ENCODE measurements at regions not wholly inside any gene's neighbourhood (a gene's known extent, or its start where the extent isn't known, plus 50 kb on each side); places are given as distances from the start of the nearest gene placed in this dataset.
"Not testable (repeated sequence)": the region's sequence is repeated elsewhere in the genome, so short reads cannot be mapped to it uniquely, and the experiment has no call there.

GRCh38 chr10:117763528-117763927, 221.0 kb downstream of the EMX2 start:
- no peak for DNase-seq (ENCODE audit: low read depth in 1 of 2, low spot score in 2 of 2)
- no peaks in the 10 kb centered on the region for H3K36me3 ChIP-seq
- no peaks in the 10 kb centered on the region for H3K27me3 ChIP-seq (replicated peaks)
- no peak overlapping the region for H3K27ac ChIP-seq
- H3K9me3 ChIP-seq (replicated peaks): 0 out of 2 replicates have a peak, but pooled peaks cover 2% of the 10 kb centered on the region
- H3K4me1 ChIP-seq (replicated peaks): no peaks in the 10 kb centered on the region
- H3K4me3 ChIP-seq: no peak overlapping the region

DNA sequence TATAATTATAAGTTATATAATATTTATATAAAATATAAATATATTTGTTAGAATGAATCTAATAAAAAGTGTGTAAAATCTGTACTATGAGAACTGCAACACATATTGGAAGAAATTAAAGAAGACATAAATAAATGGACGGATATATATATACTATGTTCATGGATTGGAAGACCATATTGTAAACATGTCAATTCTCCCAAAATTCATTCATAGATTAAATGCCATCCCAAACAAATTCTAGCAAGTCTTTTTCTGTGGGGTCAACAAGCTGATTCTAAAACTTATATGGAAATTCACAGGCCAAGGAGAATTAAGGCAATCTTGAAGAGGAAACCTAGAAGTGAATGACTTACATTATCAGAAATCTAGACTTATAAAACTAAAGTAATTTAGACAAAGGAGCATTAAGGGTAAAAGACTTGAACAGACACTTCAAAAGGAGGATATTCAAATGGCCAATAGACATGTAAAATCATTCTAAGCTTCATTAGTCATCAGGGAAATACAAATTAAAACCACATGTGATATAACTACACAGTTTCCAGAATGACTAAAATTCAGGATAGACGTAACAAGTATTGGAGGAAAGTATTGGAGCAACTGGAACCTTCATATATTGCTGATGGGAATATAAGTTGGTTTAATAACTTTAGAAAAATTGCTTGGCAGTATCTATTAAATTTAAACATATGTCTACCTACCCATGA, 225.9 kb downstream of the EMX2 start:
- Histone ChIP-seq H3K4me1 (replicated peaks) (no peaks in the 10 kb centered on the region), H3K27ac (no peak overlapping the region), H3K36me3 (no peaks in the 10 kb centered on the region), H3K9me3 (replicated peaks) (no peaks in the 10 kb centered on the region), H3K4me3 (no peak overlapping the region), H3K27me3 (replicated peaks) (no peaks in the 10 kb centered on the region)
- no peak for DNase-seq (ENCODE audit: low read depth in 1 of 2, low spot score in 2 of 2)

DNA sequence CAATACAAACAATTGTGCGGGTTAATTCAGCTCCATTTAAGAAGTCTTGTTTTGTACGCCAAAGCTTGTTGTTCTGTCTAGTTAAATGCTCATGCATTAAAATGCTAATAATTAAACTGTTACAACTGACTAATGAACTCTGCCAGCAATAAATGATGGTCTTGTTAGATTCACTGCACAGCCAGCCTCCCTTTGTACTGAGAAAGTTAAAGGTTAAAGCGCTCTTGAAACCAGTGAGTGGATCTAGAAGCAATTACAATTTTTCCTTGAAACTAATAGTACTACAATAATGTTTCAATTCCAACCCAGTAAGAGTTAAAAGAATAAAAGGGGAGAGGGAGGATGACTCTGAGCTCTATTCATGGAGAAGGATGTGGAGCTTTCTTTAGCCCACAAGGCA, 233.0 kb downstream of the EMX2 start:
- no peak overlapping the region for H3K4me3 ChIP-seq
- no peaks in the 10 kb centered on the region for H3K27me3 ChIP-seq (replicated peaks)
- H3K4me1 ChIP-seq (replicated peaks): no peaks in the 10 kb centered on the region
- H3K27ac ChIP-seq: no peak overlapping the region
- H3K9me3 ChIP-seq (replicated peaks): no peaks in the 10 kb centered on the region
- DNase-seq (ENCODE audit: low read depth in 1 of 2, low spot score in 2 of 2): no peak
- H3K36me3 ChIP-seq: no peaks in the 10 kb centered on the region

- not testable (repeated sequence) for H3K4me3 ChIP-seq; H3K27me3 ChIP-seq (replicated peaks); H3K4me1 ChIP-seq (replicated peaks); H3K9me3 ChIP-seq (replicated peaks); H3K27ac ChIP-seq; DNase-seq (ENCODE audit: low read depth in 1 of 2, low spot score in 2 of 2); H3K36me3 ChIP-seq
These were observed 234.7 kb downstream of the EMX2 start for GRCh38 chr10:117777222-117777621.

- DNase-seq (ENCODE audit: low read depth in 1 of 2, low spot score in 2 of 2): no peak
- H3K4me3 ChIP-seq: no peak overlapping the region
- no peaks in the 10 kb centered on the region for H3K27me3 ChIP-seq (replicated peaks)
- no peak overlapping the region for H3K27ac ChIP-seq
- H3K36me3 ChIP-seq: no peaks in the 10 kb centered on the region
- no peaks in the 10 kb centered on the region for H3K9me3 ChIP-seq (replicated peaks)
- H3K4me1 ChIP-seq (replicated peaks): no peaks in the 10 kb centered on the region
These were observed 235.7 kb downstream of the EMX2 start for GRCh38 chr10:117778241-117778640.

- no peak for DNase-seq (ENCODE audit: low read depth in 1 of 2, low spot score in 2 of 2)
- no peaks in the 10 kb centered on the region for H3K4me1 ChIP-seq (replicated peaks)
- H3K27me3 ChIP-seq (replicated peaks): no peaks in the 10 kb centered on the region
- no peaks in the 10 kb centered on the region for H3K36me3 ChIP-seq
- no peaks in the 10 kb centered on the region for H3K9me3 ChIP-seq (replicated peaks)
- no peak overlapping the region for H3K27ac ChIP-seq
- H3K4me3 ChIP-seq: no peak overlapping the region
These were observed 237.9 kb downstream of the EMX2 start for GRCh38 chr10:117780411-117780810.

GRCh38 chr10:117781216-117781831, 238.8 kb downstream of the EMX2 start:
- DNase-seq (ENCODE audit: low read depth in 1 of 2, low spot score in 2 of 2): no peak

GRCh38 chr10:117782276-117782675, 239.7 kb downstream of the EMX2 start:
- DNase-seq (ENCODE audit: low read depth in 1 of 2, low spot score in 2 of 2): no peak
- no peaks in the 10 kb centered on the region for H3K9me3 ChIP-seq (replicated peaks)
- H3K27ac ChIP-seq: no peak overlapping the region
- no peaks in the 10 kb centered on the region for H3K36me3 ChIP-seq
- no peaks in the 10 kb centered on the region for H3K4me1 ChIP-seq (replicated peaks)
- no peak overlapping the region for H3K4me3 ChIP-seq
- no peaks in the 10 kb centered on the region for H3K27me3 ChIP-seq (replicated peaks)

More at GRCh38 chr10:117781216-117781831, 238.8 kb downstream of the EMX2 start:
- H3K4me1 ChIP-seq (replicated peaks): no peaks in the 10 kb centered on the region
- no peaks in the 10 kb centered on the region for H3K36me3 ChIP-seq
- H3K4me3 ChIP-seq: no peak overlapping the region
- no peaks in the 10 kb centered on the region for H3K9me3 ChIP-seq (replicated peaks)
- H3K27me3 ChIP-seq (replicated peaks): no peaks in the 10 kb centered on the region
- no peak overlapping the region for H3K27ac ChIP-seq

DNA sequence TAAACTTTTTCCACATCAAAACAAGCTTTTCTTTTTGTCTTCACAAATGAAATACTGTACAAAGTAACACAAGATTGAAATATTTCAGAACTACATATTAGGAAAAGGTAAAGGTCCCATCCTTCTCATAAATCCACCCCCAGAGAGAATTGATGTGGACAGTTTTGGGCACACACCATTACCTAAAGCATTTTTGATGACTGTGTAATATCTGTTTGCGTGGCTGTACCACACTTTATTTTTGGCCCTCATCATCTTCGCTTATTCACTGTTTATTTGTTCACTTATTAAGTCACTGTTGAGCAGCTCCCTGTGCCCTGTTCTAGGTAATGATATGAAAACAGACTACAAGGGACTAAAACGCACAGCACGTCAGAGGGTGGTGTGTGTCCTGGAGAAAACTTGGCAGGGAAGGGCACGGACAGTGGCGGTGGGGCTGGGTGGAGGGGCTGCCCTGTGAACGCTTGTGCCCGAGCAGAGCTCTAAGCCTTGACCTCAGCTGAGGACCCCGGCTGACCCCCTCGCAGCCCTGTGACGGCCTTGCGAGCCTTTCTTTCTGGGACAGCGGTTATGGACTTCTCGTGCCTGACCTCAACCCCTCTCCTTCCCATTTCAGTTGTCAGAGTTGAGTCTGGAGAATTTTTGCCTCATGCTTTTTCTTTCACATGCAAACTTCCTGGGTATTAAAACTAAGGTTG, 241.3 kb downstream of the EMX2 start:
- Histone ChIP-seq H3K4me3 (no peak overlapping the region), H3K27ac (no peak overlapping the region), H3K4me1 (replicated peaks) (no peaks in the 10 kb centered on the region), H3K27me3 (replicated peaks) (no peaks in the 10 kb centered on the region; the same call in 1 of the 2 replicates), H3K9me3 (replicated peaks) (no peaks in the 10 kb centered on the region), H3K36me3 (no peaks in the 10 kb centered on the region)
- DNase-seq (ENCODE audit: low read depth in 1 of 2, low spot score in 2 of 2): no peak

GRCh38 chr10:117784776-117785175, 242.2 kb downstream of the EMX2 start:
- Histone ChIP-seq H3K4me1 (replicated peaks) (no peaks in the 10 kb centered on the region), H3K36me3 (no peaks in the 10 kb centered on the region), H3K27ac (no peak overlapping the region), H3K9me3 (replicated peaks) (no peaks in the 10 kb centered on the region), H3K4me3 (no peak overlapping the region), H3K27me3 (replicated peaks) (no peaks in the 10 kb centered on the region; the same call in 1 of the 2 replicates)
- DNase-seq (ENCODE audit: low read depth in 1 of 2, low spot score in 2 of 2): no peak

GRCh38 chr10:117788911-117789310, 246.4 kb downstream of the EMX2 start:
- H3K9me3 ChIP-seq (replicated peaks): no peaks in the 10 kb centered on the region
- no peaks in the 10 kb centered on the region for H3K4me1 ChIP-seq (replicated peaks)
- no peak for DNase-seq (ENCODE audit: low read depth in 1 of 2, low spot score in 2 of 2)
- H3K4me3 ChIP-seq: no peak overlapping the region
- H3K36me3 ChIP-seq: no peaks in the 10 kb centered on the region
- no peaks in the 10 kb centered on the region; the same call in 1 of the 2 replicates for H3K27me3 ChIP-seq (replicated peaks)
- no peak overlapping the region for H3K27ac ChIP-seq

GRCh38 chr10:117790179-117790578, 247.6 kb downstream of the EMX2 start:
- H3K27me3 ChIP-seq (replicated peaks): no peaks in the 10 kb centered on the region; the same call in 1 of the 2 replicates
- no peak for DNase-seq (ENCODE audit: low read depth in 1 of 2, low spot score in 2 of 2)

GRCh38 chr10:117790621-117791020, 248.1 kb downstream of the EMX2 start:
- Histone ChIP-seq H3K27me3 (replicated peaks) (no peaks in the 10 kb centered on the region; the same call in 1 of the 2 replicates), H3K4me3 (no peak overlapping the region), H3K9me3 (replicated peaks) (no peaks in the 10 kb centered on the region), H3K4me1 (replicated peaks) (no peaks in the 10 kb centered on the region), H3K36me3 (no peaks in the 10 kb centered on the region), H3K27ac (no peak overlapping the region)
- DNase-seq (ENCODE audit: low read depth in 1 of 2, low spot score in 2 of 2): no peak

More at GRCh38 chr10:117790179-117790578, 247.6 kb downstream of the EMX2 start:
- H3K4me3 ChIP-seq: no peak overlapping the region
- no peaks in the 10 kb centered on the region for H3K36me3 ChIP-seq
- no peaks in the 10 kb centered on the region for H3K9me3 ChIP-seq (replicated peaks)
- no peaks in the 10 kb centered on the region for H3K4me1 ChIP-seq (replicated peaks)
- no peak overlapping the region for H3K27ac ChIP-seq

DNA sequence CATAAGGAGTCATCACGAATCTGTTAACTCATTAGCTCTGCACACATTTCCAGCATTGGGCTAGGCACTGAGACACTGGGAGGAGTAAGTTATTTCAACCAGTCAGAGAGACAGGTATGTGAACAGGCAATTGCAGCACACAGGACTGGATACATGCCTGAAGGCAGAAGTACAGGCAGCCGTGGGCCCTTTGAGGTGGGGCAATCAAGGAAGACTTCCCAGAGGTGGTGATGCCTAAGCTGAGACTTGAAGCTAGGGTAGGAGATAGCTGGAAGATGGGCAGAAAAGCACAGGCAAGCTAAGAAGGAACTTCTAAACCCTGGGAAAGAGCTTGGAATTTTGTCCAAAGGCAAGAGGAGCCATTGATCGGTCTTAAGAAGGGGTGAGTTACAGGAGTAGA, 249.7 kb downstream of the EMX2 start:
- no peaks in the 10 kb centered on the region; the same call in 1 of the 2 replicates for H3K27me3 ChIP-seq (replicated peaks)

More for the DNA sequence above, 249.7 kb downstream of the EMX2 start:
- no peak for DNase-seq (ENCODE audit: low read depth in 1 of 2, low spot score in 2 of 2)
- Histone ChIP-seq H3K4me1 (replicated peaks) (no peaks in the 10 kb centered on the region), H3K36me3 (no peaks in the 10 kb centered on the region), H3K9me3 (replicated peaks) (no peaks in the 10 kb centered on the region), H3K27ac (no peak overlapping the region), H3K4me3 (no peak overlapping the region)

Data from SJSA1 (cell line).